ENCODE measurements at regions not wholly inside any gene's neighbourhood (a gene's known extent, or its start where the extent isn't known, plus 50 kb on each side); places are given as distances from the start of the nearest gene placed in this dataset.
A peak's percentile ranks its signal among the peaks of the same experiment; 100 is the strongest.

DNA sequence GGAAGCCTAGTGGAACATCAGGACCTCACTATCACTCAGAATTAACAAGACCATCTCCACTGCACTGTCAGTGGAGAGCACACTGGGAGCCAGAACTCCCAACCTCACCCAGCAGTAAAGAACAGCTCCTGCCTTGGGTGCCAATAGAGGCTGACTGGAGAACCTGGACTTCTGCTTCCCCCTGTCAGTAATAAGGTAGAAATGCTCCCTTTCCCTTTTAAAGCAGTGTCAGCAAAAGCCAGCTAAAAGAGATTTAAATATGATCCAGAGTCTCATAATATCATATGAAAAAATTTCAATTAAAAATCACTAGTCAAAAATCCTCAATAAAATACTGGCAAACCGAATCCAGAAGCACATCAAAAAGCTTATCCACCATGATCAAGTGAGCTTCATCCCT, 82.8 kb downstream of the SPATA19 start:
- no CpG with 5 or more reads among the region's 1 CpG for WGBS, 2 experiments (ENCODE audit: extremely low coverage in 2 of 2, insufficient read length in 1 of 2)
- Histone ChIP-seq H2BK15ac (ENCODE audit: low read depth, low read length) (no peak overlapping the region), H3K4me1 (ENCODE audit: control insufficient read depth, insufficient read depth, low read length) (no peaks in the 10 kb centered on the region), H4K5ac (ENCODE audit: low read depth, low read length) (no peak overlapping the region), H3K4me2 (ENCODE audit: low read depth, low read length) (no peak overlapping the region), H3K9me3 (ENCODE audit: control insufficient read depth, insufficient read depth, low read length) (peaks cover 10% of the 10 kb centered on the region), H2BK120ac (ENCODE audit: low read depth, low read length) (no peak overlapping the region), H4K91ac (ENCODE audit: insufficient read depth, low read depth, low read length) (no peak overlapping the region), H3K4ac (ENCODE audit: low read depth, low read length) (no peak overlapping the region), H3K18ac (ENCODE audit: low read depth, low read length) (no peak overlapping the region), H3K79me1 (ENCODE audit: low read depth in 1 of 2, low read length in 2 of 2) (no peaks in the 10 kb centered on the region), H3K9me1 (ENCODE audit: insufficient read depth, low read length) (no peaks in the 10 kb centered on the region), H3K56ac (ENCODE audit: extremely low read depth, insufficient read depth, low read length) (no peak overlapping the region), H3K14ac (replicated peaks; ENCODE audit: low read depth, low read length) (no peak overlapping the region), H3K23ac (ENCODE audit: low read depth, low read length) (no peak overlapping the region), H3K4me3 (ENCODE audit: insufficient read depth, low read depth, low read length) (no peak overlapping the region), H3K9ac (ENCODE audit: low read depth, low read length) (no peak overlapping the region), H3K27me3 (ENCODE audit: control insufficient read depth, insufficient read depth, low read length) (no peaks in the 10 kb centered on the region), H2BK5ac (ENCODE audit: low read depth, low read length, poor library complexity, severe bottlenecking) (no peak overlapping the region), H4K8ac (ENCODE audit: low read depth in 2 of 2, low read length in 2 of 2) (no peak overlapping the region), H3K36me3 (ENCODE audit: control insufficient read depth, insufficient read depth, low read length) (no peaks in the 10 kb centered on the region), H3K27ac (ENCODE audit: insufficient read depth, low read length) (no peak overlapping the region), H4K20me1 (ENCODE audit: insufficient read depth, low read length) (no peaks in the 10 kb centered on the region), H2BK20ac (ENCODE audit: low read depth, low read length) (no peak overlapping the region), H2AK5ac (ENCODE audit: low read depth, low read length) (no peak overlapping the region), H2AFZ (replicated peaks; ENCODE audit: low read length, poor library complexity) (peak overlapping the region; percentile 63), H2AK9ac (replicated peaks; ENCODE audit: low read depth, low read length, poor library complexity) (no peak overlapping the region)
- no TSS peak for BruUV-seq (replicated peaks)
- CTCF ChIA-PET = no interaction called here
- ATAC-seq (ENCODE audit: low read depth) (no peak), DNase-seq (no peak)
- TF ChIP-seq MAFK (IDR thresholded peaks at IDR 0.05; ENCODE audit: low read depth, low read length) (0 out of 2 replicates have a peak, but pooled peaks have one; percentile 20), BHLHE40 (IDR thresholded peaks at IDR 0.05; ENCODE audit: low read depth, low read length) (no peak)
- TF ChIP-seq, protein P1, sequence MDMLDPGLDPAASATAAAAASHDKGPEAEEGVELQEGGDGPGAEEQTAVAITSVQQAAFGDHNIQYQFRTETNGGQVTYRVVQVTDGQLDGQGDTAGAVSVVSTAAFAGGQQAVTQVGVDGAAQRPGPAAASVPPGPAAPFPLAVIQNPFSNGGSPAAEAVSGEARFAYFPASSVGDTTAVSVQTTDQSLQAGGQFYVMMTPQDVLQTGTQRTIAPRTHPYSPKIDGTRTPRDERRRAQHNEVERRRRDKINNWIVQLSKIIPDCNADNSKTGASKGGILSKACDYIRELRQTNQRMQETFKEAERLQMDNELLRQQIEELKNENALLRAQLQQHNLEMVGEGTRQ (IDR thresholded peaks at IDR 0.05; ENCODE audit: low read depth, low read length) = no peak
- in situ Hi-C loops (cut with MboI; ENCODE audit: low sequenced_read_pairs) = no loop called here
- intact Hi-C loops (cut with micrococcal nuclease) = no loop called here
- dilution Hi-C loops (cut with HindIII; ENCODE audit: low sequenced_read_pairs, unreplicated experiment) = no loop called here
- POLR2A ChIA-PET (ENCODE audit: unreplicated experiment) = no interaction called here
